GM19043 (cell line): ENCODE measurements at regions not wholly inside any gene's neighbourhood (a gene's known extent, or its start where the extent isn't known, plus 50 kb on each side); places are given as distances from the start of the nearest gene placed in this dataset.
"Not testable (repeated sequence)": the region's sequence is repeated elsewhere in the genome, so short reads cannot be mapped to it uniquely, and the experiment has no call there.

Experiments used
- ATAC-seq: cut with Tn5 transposase; IDR thresholded peaks from one replicate; pipeline ENCODE4 v1.9.1; 2021; ENCODE audit warnings: low read depth; ENCODE audit not compliant: unreplicated experiment

- no peak for ATAC-seq
Observed at GRCh38 chr11:21625982-21626381, 566.9 kb upstream of the ANO5 start.

GRCh38 chr11:21628641-21629040 is 564.2 kb upstream of the ANO5 start:
- ATAC-seq = no peak

- peak; percentile 45 for ATAC-seq
Observed at GRCh38 chr11:21630934-21631478, 561.9 kb upstream of the ANO5 start.

GRCh38 chr11:21631991-21632390 is 560.9 kb upstream of the ANO5 start:
- no peak for ATAC-seq

GRCh38 chr11:21634491-21634890 is 558.4 kb upstream of the ANO5 start:
- no peak for ATAC-seq

GRCh38 chr11:21634956-21635355 is 557.9 kb upstream of the ANO5 start:
- ATAC-seq = no peak

- ATAC-seq = no peak
Observed at GRCh38 chr11:21635394-21636145, 557.3 kb upstream of the ANO5 start.

GRCh38 chr11:21636561-21636960 is 556.3 kb upstream of the ANO5 start:
- ATAC-seq = no peak

- ATAC-seq = peak; percentile 51
Observed at GRCh38 chr11:21640491-21640890, 552.4 kb upstream of the ANO5 start.

- no peak for ATAC-seq
Observed at GRCh38 chr11:21641869-21642268, 551.0 kb upstream of the ANO5 start.

GRCh38 chr11:21646351-21646750 is 546.5 kb upstream of the ANO5 start:
- no peak for ATAC-seq

- no peak for ATAC-seq
Observed at GRCh38 chr11:21650961-21651360, 541.9 kb upstream of the ANO5 start.

- ATAC-seq = no peak
Observed at GRCh38 chr11:21653951-21654421, 538.9 kb upstream of the ANO5 start.

- ATAC-seq = no peak
Observed at GRCh38 chr11:21656065-21656464, 536.8 kb upstream of the ANO5 start.

GRCh38 chr11:21658654-21659193 is 534.2 kb upstream of the ANO5 start:
- no peak for ATAC-seq

- ATAC-seq = not testable (repeated sequence)
Observed at GRCh38 chr11:21659377-21659776, 533.5 kb upstream of the ANO5 start.

- ATAC-seq = no peak
Observed at GRCh38 chr11:21659961-21660360, 532.9 kb upstream of the ANO5 start.

- ATAC-seq = no peak
Observed at GRCh38 chr11:21675049-21675616, 517.8 kb upstream of the ANO5 start.

GRCh38 chr11:21687643-21688042 is 505.2 kb upstream of the ANO5 start:
- ATAC-seq = no peak

- no peak for ATAC-seq
Observed at GRCh38 chr11:21704539-21704938, 488.3 kb upstream of the ANO5 start.

GRCh38 chr11:21707116-21707739 is 485.7 kb upstream of the ANO5 start:
- no peak for ATAC-seq
